Stimulated activated naive B cell treated with anti-CD40 and anti-IgM and Interleukin-4, amounts not matched to agents 10 μg/mL and 1 μg/mL and 100 μg/mL, for 72 hours (primary cell): ENCODE measurements at regions not wholly inside any gene's neighbourhood (a gene's known extent, or its start where the extent isn't known, plus 50 kb on each side); places are given as distances from the start of the nearest gene placed in this dataset.
"Not testable (repeated sequence)": the region's sequence is repeated elsewhere in the genome, so short reads cannot be mapped to it uniquely, and the experiment has no call there.

Experiments
- ATAC-seq, 2 donors: fragments of 150-1000 bp; cut with Tn5 transposase; replicated peaks; 2 replicates each; pipeline ENCODE4 v1.10.0; 2021; ENCODE audit warnings: moderate library complexity in 1 of 2
- DNase-seq: peaks from one replicate; pipeline ENCODE4 v3.0.0; 2021
- H3K27ac Mint-ChIP-seq: one replicate; pipeline ENCODE4 v1.8.0; 2022; ENCODE audit warnings: mild to moderate bottlenecking, mixed read lengths
- H3K27me3 Mint-ChIP-seq, 2 donors: one replicate each; pipeline ENCODE4 v1.8.0; 2022; ENCODE audit warnings: mixed read lengths in 2 of 2
- H3K36me3 Mint-ChIP-seq, 2 donors: one replicate each; pipeline ENCODE4 v1.8.0; 2022; ENCODE audit warnings: mixed read lengths in 2 of 2, mild to moderate bottlenecking in 1 of 2
- H3K4me1 Mint-ChIP-seq, 2 donors: one replicate each; pipeline ENCODE4 v1.8.0; 2022; ENCODE audit warnings: mixed read lengths in 2 of 2, mild to moderate bottlenecking in 1 of 2
- H3K4me3 Mint-ChIP-seq, 2 donors: one replicate each; pipeline ENCODE4 v1.8.0; 2022; ENCODE audit warnings: mild to moderate bottlenecking in 2 of 2, mixed read lengths in 2 of 2, moderate library complexity in 1 of 2
- H3K9me3 Mint-ChIP-seq, 2 donors: one replicate each; pipeline ENCODE4 v1.8.0; 2022; ENCODE audit warnings: mixed read lengths in 2 of 2, mild to moderate bottlenecking in 1 of 2

DNA sequence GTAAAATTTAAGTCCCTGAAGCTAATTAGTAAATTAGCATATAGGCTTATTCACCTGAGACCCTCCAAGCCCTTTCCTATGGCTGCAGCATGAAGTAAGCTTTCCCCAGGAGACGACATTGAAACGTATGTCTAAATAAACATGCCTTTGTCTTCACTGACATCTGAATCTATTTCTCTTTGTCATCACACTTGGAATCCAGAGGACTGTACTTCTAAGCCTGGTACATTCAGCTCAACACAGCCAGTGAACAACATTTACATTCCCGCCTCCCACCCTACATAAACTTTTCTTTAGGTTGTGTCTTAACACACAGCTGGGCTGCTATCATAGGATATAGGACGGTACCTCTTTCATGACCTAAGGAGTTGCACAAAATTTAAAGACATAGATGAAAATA lies 414.4 kb downstream of the SFMBT2 start:
- no peak overlapping the region for H3K4me3 Mint-ChIP-seq
- DNase-seq (no peak), ATAC-seq (no peak)
- no peaks in the 10 kb centered on the region for H3K36me3 Mint-ChIP-seq
- H3K27ac Mint-ChIP-seq = no peak overlapping the region
- H3K4me1 Mint-ChIP-seq = peaks cover 0 to 2% of the 10 kb centered on the region in 2 donors
- H3K27me3 Mint-ChIP-seq = peaks cover 0 to 8% of the 10 kb centered on the region in 2 donors
- H3K9me3 Mint-ChIP-seq = no peaks in the 10 kb centered on the region

DNA sequence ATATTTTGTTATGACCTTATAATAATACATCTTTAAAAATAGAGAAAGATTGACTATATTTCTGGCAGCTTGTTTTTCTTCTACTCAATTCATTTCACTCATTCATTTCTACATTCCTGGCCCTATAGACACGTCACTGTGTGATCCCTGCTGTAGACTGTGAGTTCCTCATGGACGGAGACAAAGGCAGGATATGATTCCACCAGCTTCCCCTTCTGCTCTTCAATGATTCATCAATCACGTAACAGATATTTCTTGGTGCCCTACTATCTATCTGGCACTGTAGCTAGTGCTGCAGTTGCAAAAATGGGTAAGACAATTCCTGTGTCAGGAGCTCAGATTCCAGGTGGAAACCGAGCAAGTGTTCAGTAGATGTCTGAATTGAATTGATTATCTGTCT lies 415.0 kb downstream of the SFMBT2 start:
- H3K36me3 Mint-ChIP-seq = no peaks in the 10 kb centered on the region
- peaks cover 0 to 8% of the 10 kb centered on the region in 2 donors for H3K27me3 Mint-ChIP-seq
- no peaks in the 10 kb centered on the region for H3K9me3 Mint-ChIP-seq

DNA sequence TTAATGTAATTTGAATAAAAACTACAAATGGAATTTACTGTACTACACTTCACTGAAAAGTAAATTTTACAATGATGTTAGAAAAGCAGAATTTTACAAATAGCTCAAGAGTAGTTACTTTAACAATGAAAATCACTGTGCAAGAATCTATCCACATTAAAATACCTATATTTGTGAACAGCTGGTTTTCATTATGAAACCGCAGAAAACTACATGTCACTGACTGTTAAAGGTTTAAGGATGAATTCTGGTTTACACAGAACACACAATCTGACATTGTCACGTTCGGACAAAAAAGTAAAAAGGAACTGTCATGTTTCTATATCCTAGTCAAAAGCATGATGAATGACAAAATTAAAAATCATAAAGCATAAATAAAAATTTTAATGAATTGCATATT lies 415.3 kb upstream of the PRKCQ start:
- Mint-ChIP-seq H3K36me3 (no peaks in the 10 kb centered on the region), H3K27ac (no peak overlapping the region), H3K27me3 (peaks cover 0 to 8% of the 10 kb centered on the region in 2 donors), H3K9me3 (no peaks in the 10 kb centered on the region), H3K4me1 (peaks cover 2 to 6% of the 10 kb centered on the region in 2 donors), H3K4me3 (no peak overlapping the region)
- ATAC-seq = no peak
- no peak for DNase-seq

More for the DNA sequence above, 415.0 kb downstream of the SFMBT2 start:
- H3K4me3 Mint-ChIP-seq = no peak overlapping the region
- no peak overlapping the region for H3K27ac Mint-ChIP-seq
- ATAC-seq (no peak), DNase-seq (no peak)
- peaks cover 2 to 3% of the 10 kb centered on the region in 2 donors for H3K4me1 Mint-ChIP-seq

DNA sequence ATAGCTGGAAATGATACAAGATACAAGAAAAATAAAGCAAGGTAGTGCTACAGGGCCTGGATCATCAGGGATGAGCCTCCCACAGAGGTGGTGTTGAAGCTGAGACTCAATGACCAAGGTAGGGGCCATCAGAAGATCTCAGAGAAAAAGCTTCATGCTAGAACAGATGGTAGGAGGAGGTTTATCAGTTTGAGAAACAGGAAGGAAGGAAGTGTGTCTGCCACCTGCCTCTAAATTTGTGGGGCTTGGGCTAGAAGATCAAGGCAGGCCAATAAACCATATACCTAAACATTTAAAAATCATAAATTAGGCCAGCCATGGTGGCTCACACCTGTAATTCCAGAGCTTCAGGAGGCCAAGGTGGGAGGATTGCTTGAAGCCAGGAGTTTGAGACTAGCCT lies 410.8 kb upstream of the PRKCQ start:
- ATAC-seq (no peak), DNase-seq (no peak)
- H3K36me3 Mint-ChIP-seq = no peaks in the 10 kb centered on the region
- H3K27me3 Mint-ChIP-seq = peaks cover 0 to 4% of the 10 kb centered on the region in 2 donors
- H3K4me3 Mint-ChIP-seq = no peak overlapping the region
- peaks cover 4 to 14% of the 10 kb centered on the region in 2 donors for H3K4me1 Mint-ChIP-seq
- no peaks in the 10 kb centered on the region for H3K9me3 Mint-ChIP-seq
- no peak overlapping the region for H3K27ac Mint-ChIP-seq

DNA sequence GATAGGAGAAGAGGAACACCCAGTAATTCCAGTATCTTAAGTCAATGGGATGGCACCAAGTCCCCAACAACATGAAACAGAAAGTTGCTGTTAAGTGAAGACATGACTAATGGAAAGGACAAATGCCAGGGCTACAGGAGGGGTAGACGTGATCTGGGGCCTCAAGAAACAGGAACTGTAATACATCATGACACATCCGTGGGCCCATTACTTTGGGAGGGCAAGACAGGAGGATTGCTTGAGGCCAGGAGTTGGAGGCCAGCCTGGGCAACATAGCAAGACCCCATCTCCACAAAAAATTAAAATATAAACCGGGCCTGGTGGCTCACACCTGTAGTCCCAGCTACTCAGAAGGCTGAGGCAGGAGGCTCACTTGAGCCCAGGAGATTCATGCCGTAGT lies 408.6 kb upstream of the PRKCQ start:
- peak; percentile 71 to 80 for ATAC-seq
- Mint-ChIP-seq H3K4me1 (peaks cover 4 to 14% of the 10 kb centered on the region in 2 donors), H3K27me3 (peaks cover 0 to 4% of the 10 kb centered on the region in 2 donors), H3K27ac (peak overlapping the region; percentile 73), H3K9me3 (peaks cover 0 to 6% of the 10 kb centered on the region in 2 donors), H3K4me3 (no peak overlapping the region), H3K36me3 (no peaks in the 10 kb centered on the region)
- DNase-seq = no peak

DNA sequence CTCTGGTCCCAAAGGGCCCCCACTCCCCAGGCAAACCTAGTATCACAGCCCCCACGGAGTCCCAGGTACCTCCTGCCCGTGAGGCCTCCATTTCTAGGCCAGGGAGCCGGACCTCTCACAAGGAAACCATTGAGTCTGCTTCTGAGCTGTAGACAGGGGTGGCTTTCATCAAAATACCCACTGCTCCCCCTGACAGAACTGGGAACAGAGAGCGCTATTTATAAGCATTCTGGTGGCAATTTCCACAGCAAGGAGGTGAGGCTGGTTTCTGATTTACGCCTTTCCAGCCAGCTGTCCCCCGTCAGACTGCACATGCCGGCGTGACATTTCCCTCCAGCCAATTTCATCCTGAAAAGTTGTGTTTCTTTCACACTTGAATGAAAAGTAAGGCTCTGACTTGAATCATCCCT lies 407.5 kb upstream of the PRKCQ start:
- Mint-ChIP-seq H3K27ac (no peak overlapping the region), H3K27me3 (no peaks in the 10 kb centered on the region), H3K4me3 (no peak overlapping the region), H3K4me1 (peaks cover 2 to 14% of the 10 kb centered on the region in 2 donors), H3K9me3 (peaks cover 0 to 6% of the 10 kb centered on the region in 2 donors), H3K36me3 (no peaks in the 10 kb centered on the region)
- DNase-seq (no peak), ATAC-seq (no peak)

DNA sequence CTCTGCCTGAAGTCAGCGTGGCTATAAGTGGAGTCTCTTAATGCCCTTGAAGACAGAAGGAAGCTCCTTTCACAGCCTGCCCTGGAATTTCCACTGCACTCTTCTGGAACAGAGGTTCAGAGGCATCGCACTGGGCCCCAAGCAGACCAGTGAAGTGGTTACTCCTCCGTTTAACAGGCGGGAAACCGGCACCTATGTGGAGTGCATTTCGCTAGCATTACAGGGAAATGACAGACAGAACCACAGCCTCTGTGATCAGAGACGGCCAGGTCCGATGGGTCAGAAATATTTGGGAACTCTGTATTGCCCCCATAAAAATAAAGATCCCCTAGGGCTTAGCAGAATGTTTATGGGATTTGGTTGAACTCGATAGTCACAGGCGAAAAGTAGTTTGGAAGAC lies 406.9 kb upstream of the PRKCQ start:
- Mint-ChIP-seq H3K27ac (no peak overlapping the region), H3K9me3 (peaks cover 0 to 6% of the 10 kb centered on the region in 2 donors), H3K36me3 (no peaks in the 10 kb centered on the region), H3K4me3 (no peak overlapping the region), H3K4me1 (peaks cover 2 to 14% of the 10 kb centered on the region in 2 donors), H3K27me3 (no peaks in the 10 kb centered on the region)
- ATAC-seq = no peak
- no peak for DNase-seq

DNA sequence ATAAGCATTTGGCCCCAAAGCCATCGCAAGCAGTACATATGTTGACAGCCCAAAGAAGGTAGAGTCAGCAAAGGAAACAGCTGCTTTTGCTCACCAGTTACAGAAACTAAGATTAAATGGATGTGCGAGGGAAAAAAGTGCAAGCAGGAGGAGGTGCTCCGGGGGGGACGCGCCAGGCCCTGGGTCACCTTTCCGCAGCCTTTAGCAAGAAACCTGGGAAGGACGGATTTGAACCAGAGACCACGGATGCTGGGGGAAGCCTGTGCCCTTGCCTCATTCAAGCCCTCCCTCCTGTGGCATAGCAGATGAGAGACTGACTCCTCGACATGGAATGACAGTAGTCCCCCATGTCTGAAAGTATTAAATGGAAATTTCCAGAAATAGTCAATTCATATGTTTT lies 405.6 kb upstream of the PRKCQ start:
- H3K4me3 Mint-ChIP-seq = no peak overlapping the region
- no peaks in the 10 kb centered on the region for H3K27me3 Mint-ChIP-seq
- H3K4me1 Mint-ChIP-seq = peaks cover 2 to 9% of the 10 kb centered on the region in 2 donors
- no peak overlapping the region for H3K27ac Mint-ChIP-seq
- H3K36me3 Mint-ChIP-seq = no peaks in the 10 kb centered on the region
- no peak for ATAC-seq
- no peak for DNase-seq
- peaks cover 0 to 6% of the 10 kb centered on the region in 2 donors for H3K9me3 Mint-ChIP-seq

DNA sequence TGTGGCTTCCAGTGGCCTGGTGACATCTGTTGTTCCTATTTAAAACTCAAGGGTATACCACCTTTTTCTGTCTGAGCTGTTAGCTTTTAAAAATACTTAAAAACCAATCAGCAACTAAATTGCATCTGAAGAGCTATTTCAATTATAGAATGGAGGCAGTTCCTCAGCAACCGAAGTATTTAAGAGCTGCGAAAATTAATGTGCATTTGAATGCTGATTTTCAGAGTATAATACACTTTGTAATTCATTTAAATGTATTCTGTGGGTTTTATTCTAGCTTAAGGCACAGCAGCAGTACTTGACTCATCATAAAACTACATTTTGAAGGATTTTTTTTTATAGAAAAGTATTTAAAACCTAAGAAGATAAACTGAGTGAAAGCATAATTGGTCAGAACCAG lies 404.9 kb upstream of the PRKCQ start:
- H3K36me3 Mint-ChIP-seq = no peaks in the 10 kb centered on the region

DNA sequence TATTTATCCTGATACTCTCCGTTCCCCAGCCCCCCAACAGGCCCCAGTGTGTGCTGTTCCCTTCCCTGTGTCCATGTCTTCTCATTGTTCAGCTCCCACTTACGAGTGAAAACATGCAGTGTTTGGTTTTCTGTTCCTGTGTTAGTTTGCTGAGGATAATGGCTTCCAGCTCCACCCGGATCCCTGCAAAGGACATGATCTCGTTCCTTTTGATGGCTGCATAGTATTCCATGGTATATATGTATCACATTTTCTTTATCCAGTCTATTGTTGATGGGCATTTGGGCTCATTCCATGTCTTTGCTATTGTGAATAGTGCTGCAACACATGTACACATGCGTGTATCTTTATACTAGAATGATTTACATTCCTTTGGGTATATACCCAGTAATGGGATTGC lies 403.9 kb upstream of the PRKCQ start:
- not testable (repeated sequence) for H3K27me3 Mint-ChIP-seq

More for the DNA sequence above, 404.9 kb upstream of the PRKCQ start:
- ATAC-seq = no peak
- no peak overlapping the region for H3K27ac Mint-ChIP-seq
- peaks cover 0 to 6% of the 10 kb centered on the region in 2 donors for H3K9me3 Mint-ChIP-seq
- no peak overlapping the region for H3K4me3 Mint-ChIP-seq
- H3K27me3 Mint-ChIP-seq = no peaks in the 10 kb centered on the region
- H3K4me1 Mint-ChIP-seq = peaks cover 6 to 13% of the 10 kb centered on the region in 2 donors
- no peak for DNase-seq

DNA sequence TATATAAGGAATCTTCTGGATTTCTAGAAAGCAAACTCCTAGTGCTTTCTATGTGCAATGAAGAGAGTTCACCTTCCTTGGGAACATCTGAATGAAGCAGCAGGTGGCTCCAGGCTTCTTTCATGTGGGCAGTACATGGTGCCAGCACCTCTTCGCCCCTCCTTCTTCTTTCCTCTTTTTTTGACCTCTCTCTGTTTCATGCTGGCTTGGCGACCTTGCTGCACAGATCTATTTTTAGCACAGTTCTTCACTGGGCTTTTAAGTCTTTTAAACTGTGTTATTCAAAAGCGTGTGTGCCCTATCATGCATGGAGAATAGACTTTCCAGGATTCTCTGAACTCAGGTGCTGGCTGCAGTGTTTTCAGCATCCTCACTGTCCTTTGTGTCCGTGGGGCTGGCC lies 400.3 kb upstream of the PRKCQ start:
- Mint-ChIP-seq H3K4me1 (peaks cover 4 to 6% of the 10 kb centered on the region in 2 donors), H3K4me3 (no peak overlapping the region), H3K27ac (peak overlapping the region; percentile 14)

More for the DNA sequence above, 403.9 kb upstream of the PRKCQ start:
- peaks cover 6 to 13% of the 10 kb centered on the region in 2 donors for H3K4me1 Mint-ChIP-seq
- not testable (repeated sequence) for H3K9me3 Mint-ChIP-seq, H3K36me3 Mint-ChIP-seq, DNase-seq, H3K27ac Mint-ChIP-seq, ATAC-seq, H3K4me3 Mint-ChIP-seq

DNA sequence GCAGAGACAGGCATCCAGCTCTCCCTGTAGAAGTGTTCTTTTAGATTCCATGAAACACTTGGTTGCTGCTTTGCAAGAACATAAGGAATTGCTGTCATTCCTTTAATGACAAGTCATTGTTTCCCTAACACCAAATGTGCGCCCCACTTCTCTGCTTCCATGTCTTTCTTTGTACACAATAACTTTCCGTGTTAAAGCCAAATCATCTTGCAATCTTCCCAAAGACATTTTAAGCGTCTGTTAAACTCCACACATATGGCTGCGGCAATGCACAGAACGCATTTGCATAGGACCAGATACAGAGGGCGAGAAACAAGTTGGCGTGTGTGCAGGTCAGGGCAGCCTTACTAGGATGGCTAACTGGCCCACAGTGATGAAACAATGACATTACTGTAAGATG lies 399.3 kb upstream of the PRKCQ start:
- Mint-ChIP-seq H3K27ac (no peak overlapping the region), H3K27me3 (peaks cover 8 to 12% of the 10 kb centered on the region in 2 donors), H3K36me3 (no peaks in the 10 kb centered on the region), H3K4me3 (no peak overlapping the region), H3K4me1 (peaks cover 4 to 6% of the 10 kb centered on the region in 2 donors), H3K9me3 (peaks cover 0 to 6% of the 10 kb centered on the region in 2 donors)
- ATAC-seq (no peak), DNase-seq (no peak)

More for the DNA sequence above, 400.3 kb upstream of the PRKCQ start:
- Mint-ChIP-seq H3K27me3 (peaks cover 8 to 12% of the 10 kb centered on the region in 2 donors), H3K36me3 (no peaks in the 10 kb centered on the region), H3K9me3 (peaks cover 0 to 6% of the 10 kb centered on the region in 2 donors)
- no peak for DNase-seq
- no peak for ATAC-seq

DNA sequence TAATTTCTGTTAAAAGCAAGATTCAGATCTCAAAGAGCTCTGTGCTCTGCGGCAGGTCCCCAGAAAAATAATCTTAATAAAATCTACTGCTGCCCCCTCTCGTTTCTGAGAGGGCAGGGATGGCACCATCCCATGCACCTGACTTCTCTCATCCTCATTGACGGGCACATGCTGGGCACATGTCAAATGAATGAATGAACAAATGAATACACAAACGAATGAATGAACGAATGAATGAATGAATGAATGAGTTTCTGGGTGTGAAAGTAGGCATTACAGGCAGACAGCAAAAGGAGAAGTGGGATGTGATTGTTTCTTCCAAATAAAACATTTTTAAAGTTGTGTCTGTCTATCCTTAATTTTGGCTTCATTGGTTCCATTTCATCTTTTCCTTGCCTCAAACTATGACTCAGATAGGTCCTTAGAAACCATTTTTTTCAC lies 398.1 kb upstream of the PRKCQ start:
- Mint-ChIP-seq H3K4me1 (peaks cover 4 to 6% of the 10 kb centered on the region in 2 donors), H3K27ac (no peak overlapping the region), H3K4me3 (no peak overlapping the region), H3K36me3 (no peaks in the 10 kb centered on the region), H3K27me3 (peaks cover 8 to 12% of the 10 kb centered on the region in 2 donors), H3K9me3 (no peaks in the 10 kb centered on the region)
- DNase-seq (no peak), ATAC-seq (no peak)

DNA sequence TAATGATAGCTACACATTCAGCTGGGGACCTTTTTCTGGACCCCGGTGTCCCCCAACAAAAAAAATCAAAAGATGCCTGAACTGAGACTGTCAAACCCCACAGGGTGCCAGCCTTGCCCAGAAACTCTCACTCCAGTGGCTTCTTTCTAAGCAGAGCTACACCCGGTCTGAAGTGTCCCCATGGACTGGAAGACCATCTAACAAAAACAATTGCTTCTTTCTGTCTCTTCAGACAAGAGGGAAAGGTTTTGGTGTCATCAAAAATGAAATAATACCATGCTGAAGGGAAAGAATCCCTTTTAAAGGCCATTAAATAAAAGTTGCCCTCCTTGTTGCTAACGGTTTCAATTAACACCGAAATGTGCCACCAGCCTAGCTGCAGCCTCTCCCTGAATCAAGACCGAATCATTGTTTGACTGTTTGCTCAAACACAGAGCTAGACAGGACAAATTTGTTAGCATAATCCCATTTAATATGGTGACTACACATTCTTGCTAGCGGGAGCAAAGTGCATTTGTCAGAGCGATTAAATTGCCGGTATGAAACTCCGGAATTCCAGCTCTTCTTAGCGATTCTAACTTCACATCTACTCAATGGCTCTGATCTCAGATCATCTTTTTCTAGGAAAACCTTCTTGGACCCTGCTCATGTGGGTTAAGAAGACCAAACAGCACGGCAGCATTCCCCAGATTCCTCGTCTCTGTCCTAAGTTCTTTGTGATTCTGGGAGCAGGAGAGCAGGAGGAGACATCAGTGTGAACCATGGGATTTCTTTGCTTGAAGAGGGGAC lies 397.5 kb upstream of the PRKCQ start:
- Mint-ChIP-seq H3K4me1 (peaks cover 4 to 6% of the 10 kb centered on the region in 2 donors), H3K9me3 (no peaks in the 10 kb centered on the region), H3K4me3 (no peak overlapping the region), H3K27ac (no peak overlapping the region), H3K27me3 (peaks cover 8 to 12% of the 10 kb centered on the region in 2 donors), H3K36me3 (no peaks in the 10 kb centered on the region)
- ATAC-seq (no peak), DNase-seq (no peak)

DNA sequence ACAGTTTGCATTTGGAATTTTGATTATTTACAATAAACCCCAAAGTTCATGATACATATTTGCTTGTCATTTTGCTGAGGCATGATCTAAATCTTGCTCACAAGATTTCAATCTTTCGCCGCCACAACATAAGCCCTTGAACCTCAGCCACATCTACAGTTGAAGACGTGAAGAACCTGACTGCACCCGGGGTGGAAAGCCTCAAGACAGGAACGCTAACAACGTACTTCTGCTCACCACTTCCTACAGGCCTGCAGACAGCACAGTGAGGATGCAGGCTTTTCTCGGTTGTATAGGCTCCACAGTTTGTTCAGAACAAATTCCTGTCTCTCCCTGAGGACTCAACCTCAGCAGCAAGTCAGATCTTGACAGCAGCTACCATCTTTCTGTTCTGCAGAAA lies 393.8 kb upstream of the PRKCQ start:
- H3K27ac Mint-ChIP-seq = no peak overlapping the region
- no peak overlapping the region for H3K4me3 Mint-ChIP-seq
- no peaks in the 10 kb centered on the region for H3K36me3 Mint-ChIP-seq
- H3K4me1 Mint-ChIP-seq = no peaks in the 10 kb centered on the region
- no peak for DNase-seq
- ATAC-seq = no peak
- peaks cover 0 to under 1% of the 10 kb centered on the region in 2 donors for H3K9me3 Mint-ChIP-seq
- peaks cover 3 to 6% of the 10 kb centered on the region in 2 donors for H3K27me3 Mint-ChIP-seq
